Ovary (tissue), 7 donors: ENCODE measurements at regions not wholly inside any gene's neighbourhood (a gene's known extent, or its start where the extent isn't known, plus 50 kb on each side); places are given as distances from the start of the nearest gene placed in this dataset.

Experiments
- DNase-seq, 5 donors: peaks; one replicate each; pipeline ENCODE4 v3.0.0-alpha.2; 2019 to 2020
- H3K27ac ChIP-seq, 2 donors: fragments of 200-600 bp; one replicate each; pipeline versions ENCODE4 v1.5.1 to v1.8.0; 2019 to 2022
- H3K27me3 ChIP-seq: fragments of 200-600 bp; one replicate; pipeline ENCODE4 v1.8.0; 2022
- H3K36me3 ChIP-seq: fragments of 200-600 bp; sonication (generic); one replicate; pipeline ENCODE4 v1.5.1; 2019
- H3K4me1 ChIP-seq: one replicate; pipeline ENCODE4 v1.8.1; 2013; ENCODE audit warnings: mild to moderate bottlenecking, moderate library complexity; ENCODE audit not compliant: insufficient read depth
- H3K4me3 ChIP-seq: fragments of 200-600 bp; sonication (generic); one replicate; pipeline ENCODE4 v1.5.1; 2017
- H3K9me3 ChIP-seq, 2 donors: fragments of 200-600 bp in 1 of 2; sonication (generic) in 1 of 2; one replicate each; pipeline versions ENCODE4 v1.5.1 to v1.8.1; 2013 to 2019; ENCODE audit warnings: mild to moderate bottlenecking in 1 of 2, moderate library complexity in 1 of 2
- EP300 ChIP-seq: sonication (generic); formaldehyde crosslinking; IDR thresholded peaks from one replicate; pipeline ENCODE4 v1.6.1; 2017; ENCODE audit warnings: antibody characterized with exemption
- POLR2A ChIP-seq: fragments of 450-650 bp; IDR thresholded peaks from one replicate; pipeline ENCODE4 v1.6.1; 2017; ENCODE audit warnings: antibody characterized with exemption, mild to moderate bottlenecking, moderate library complexity
- WGBS, 3 donors: extraction: QIAGEN DNeasy Blood & Tissue Kit in 1 of 3; methylation state at CpG; one replicate each; pipeline versions ENCODE4 v1.1.5 to v1.1.7; 2013 to 2017; 5-methylcytosine and 5-hydroxymethylcytosine counted together
- intact Hi-C, 4 donors: fragments of 100-400 bp; cut with DNase I; formaldehyde crosslinking; loops; one replicate each; pipeline versions ENCODE4 v1.11.0 to v1.15.1; 2022 to 2023
- TF ChIP-seq, protein P1 (sequence below), 3 donors: fragments of 450-650 bp in 2 of 3; fragments of 200-600 bp in 1 of 3; IDR thresholded peaks; one replicate each; pipeline versions ENCODE4 v1.5.1 to v1.8.0; 2016 to 2022; ENCODE audit warnings: antibody characterized with exemption in 3 of 3, mild to moderate bottlenecking in 1 of 3
- donor health status: DM: no; HTN: no; CAD: no; lungs with moderate emphysema.
- donor health status: DM: no; HTN: no; CAD: no.
- donor health status: Bipolar disorder and iron deficiency.
- donor health status: DM: no; HTN: no; CAD: no.
- donor health status: DM: yes; HTN: yes; CAD: no.

DNA sequence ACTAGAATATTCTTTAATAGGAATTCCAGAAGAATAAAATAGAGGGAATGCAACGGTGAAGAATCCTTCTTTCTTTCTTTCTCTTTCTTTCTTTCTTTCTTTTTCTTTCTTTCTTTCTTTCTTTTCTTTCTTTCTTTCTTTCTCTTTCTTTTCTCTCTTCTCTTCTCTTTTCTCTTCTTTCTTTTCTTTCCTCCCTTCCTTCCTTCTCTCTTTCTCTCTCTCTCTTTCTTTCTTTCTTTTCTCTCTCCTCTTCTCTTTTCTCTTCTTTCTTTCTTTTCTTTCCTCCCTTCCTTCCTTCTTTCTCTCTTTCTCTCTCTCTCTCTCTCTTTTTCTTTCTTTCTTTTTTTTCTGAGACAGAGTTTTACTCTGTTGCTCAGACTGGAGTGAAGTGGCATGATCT, 160.8 kb upstream of the PRICKLE1 start:
- intact Hi-C loops = no loop called here
- DNase-seq = no peak
- H3K4me3 ChIP-seq = no peak overlapping the region

DNA sequence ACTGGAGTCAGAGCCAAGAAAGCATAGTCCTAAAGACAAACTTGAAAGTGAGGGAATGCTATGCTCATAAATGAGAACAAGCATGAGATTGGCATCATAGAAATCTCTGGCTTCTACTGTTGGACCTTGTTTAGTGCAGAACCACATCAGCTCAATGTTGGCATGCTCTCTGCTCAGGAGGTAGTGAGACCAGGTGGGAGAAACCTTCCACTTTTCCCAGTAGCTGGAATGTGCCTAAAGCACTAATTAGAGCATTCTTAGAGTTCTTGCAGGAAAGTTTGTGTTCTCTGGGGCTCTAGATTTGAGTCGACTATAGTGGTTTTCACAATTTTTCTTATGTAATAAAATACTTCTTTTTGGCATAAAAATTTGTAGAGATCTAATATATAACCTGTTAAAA, 159.7 kb upstream of the PRICKLE1 start:
- intact Hi-C loops = no loop called here
- DNase-seq = no peak
- WGBS, 3 donors = 79 to 89% (median 79%) methylated on average over 1 of the region's 1 CpG
- no peak overlapping the region for H3K27ac ChIP-seq
- TF ChIP-seq, protein P1, sequence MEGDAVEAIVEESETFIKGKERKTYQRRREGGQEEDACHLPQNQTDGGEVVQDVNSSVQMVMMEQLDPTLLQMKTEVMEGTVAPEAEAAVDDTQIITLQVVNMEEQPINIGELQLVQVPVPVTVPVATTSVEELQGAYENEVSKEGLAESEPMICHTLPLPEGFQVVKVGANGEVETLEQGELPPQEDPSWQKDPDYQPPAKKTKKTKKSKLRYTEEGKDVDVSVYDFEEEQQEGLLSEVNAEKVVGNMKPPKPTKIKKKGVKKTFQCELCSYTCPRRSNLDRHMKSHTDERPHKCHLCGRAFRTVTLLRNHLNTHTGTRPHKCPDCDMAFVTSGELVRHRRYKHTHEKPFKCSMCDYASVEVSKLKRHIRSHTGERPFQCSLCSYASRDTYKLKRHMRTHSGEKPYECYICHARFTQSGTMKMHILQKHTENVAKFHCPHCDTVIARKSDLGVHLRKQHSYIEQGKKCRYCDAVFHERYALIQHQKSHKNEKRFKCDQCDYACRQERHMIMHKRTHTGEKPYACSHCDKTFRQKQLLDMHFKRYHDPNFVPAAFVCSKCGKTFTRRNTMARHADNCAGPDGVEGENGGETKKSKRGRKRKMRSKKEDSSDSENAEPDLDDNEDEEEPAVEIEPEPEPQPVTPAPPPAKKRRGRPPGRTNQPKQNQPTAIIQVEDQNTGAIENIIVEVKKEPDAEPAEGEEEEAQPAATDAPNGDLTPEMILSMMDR (IDR thresholded peaks at IDR 0.05) = no peak
- no peak for TF ChIP-seq EP300
- no peak for TF ChIP-seq POLR2A
- H3K4me1 ChIP-seq = no peaks in the 10 kb centered on the region
- no peaks in the 10 kb centered on the region for H3K36me3 ChIP-seq
- no peaks in the 10 kb centered on the region for H3K9me3 ChIP-seq
- H3K4me3 ChIP-seq = no peak overlapping the region
- no peaks in the 10 kb centered on the region for H3K27me3 ChIP-seq

More for the DNA sequence above, 160.8 kb upstream of the PRICKLE1 start:
- Histone ChIP-seq H3K27me3 (no peaks in the 10 kb centered on the region), H3K9me3 (no peaks in the 10 kb centered on the region), H3K4me1 (no peaks in the 10 kb centered on the region), H3K27ac (no peak overlapping the region), H3K36me3 (no peaks in the 10 kb centered on the region)
- TF ChIP-seq, protein P1 (IDR thresholded peaks at IDR 0.05) = no peak
- WGBS, 3 donors = 92 to 94% (median 93%) methylated on average over 1 of the region's 1 CpG

DNA sequence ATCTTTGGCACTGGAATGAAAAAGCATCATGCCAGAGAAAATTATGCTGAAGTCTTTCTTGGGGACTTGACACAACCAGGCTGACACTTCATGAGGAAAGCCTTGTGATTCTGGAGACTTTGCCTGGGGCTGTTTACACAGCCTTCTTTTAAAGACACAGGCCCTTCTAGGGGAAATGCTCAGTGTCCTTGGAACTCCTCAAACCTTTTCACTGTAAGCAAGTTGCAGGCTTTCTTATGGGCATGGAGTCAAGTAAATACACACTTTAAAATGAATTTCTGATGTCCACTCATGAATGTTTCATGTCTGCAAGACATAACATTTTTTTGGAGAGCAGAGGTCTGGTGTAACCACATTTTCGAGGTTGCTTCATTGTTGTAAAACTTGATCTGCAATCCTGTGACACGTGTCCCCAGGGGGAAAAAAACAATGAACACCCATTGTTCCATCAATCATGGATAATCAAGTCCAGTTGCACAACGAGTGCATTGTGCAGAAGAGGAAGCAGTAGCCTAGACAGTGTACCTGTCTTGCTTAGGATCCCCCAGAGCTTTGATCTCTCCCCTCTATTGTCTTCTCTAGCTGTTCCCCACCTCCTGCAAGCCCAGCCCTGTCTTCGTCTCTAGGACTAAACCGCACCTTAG, 155.1 kb upstream of the PRICKLE1 start:
- intact Hi-C loops = no loop called here
- no peaks in the 10 kb centered on the region for H3K27me3 ChIP-seq
- no peak overlapping the region for H3K27ac ChIP-seq
- WGBS, 3 donors = 52 to 62% (median 61%) methylated on average over 5 of the region's 5 CpGs
- H3K4me3 ChIP-seq = no peak overlapping the region
- H3K36me3 ChIP-seq = no peaks in the 10 kb centered on the region
- H3K9me3 ChIP-seq = no peaks in the 10 kb centered on the region
- TF ChIP-seq POLR2A = no peak
- no peak for TF ChIP-seq EP300
- TF ChIP-seq, protein P1 (IDR thresholded peaks at IDR 0.05) = no peak
- no peak for DNase-seq
- no peaks in the 10 kb centered on the region for H3K4me1 ChIP-seq

DNA sequence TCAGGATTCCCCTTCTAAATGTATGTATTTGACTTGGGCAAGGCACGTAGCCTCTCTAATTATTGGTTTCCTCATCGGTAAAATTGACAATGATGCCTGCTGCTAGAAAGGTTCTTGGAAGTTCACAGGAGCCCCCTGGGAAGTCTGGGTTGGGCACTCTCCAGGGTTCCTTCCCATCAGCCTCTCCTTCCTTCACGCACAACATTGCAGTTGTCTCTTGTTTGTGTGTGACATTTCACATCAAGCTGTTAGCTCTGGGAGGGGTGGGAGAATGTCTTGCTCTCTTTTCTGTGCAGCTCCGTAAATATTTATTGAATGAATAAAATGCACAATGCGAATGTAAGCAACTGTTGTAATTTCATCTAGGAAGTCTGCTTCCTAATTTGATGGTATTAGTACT, 153.2 kb upstream of the PRICKLE1 start:
- intact Hi-C loops = no loop called here
- WGBS, 3 donors = 69 to 82% (median 69%) methylated on average over 5 of the region's 5 CpGs

More for the DNA sequence above, 153.2 kb upstream of the PRICKLE1 start:
- Histone ChIP-seq H3K27ac (no peak overlapping the region), H3K9me3 (no peaks in the 10 kb centered on the region), H3K4me1 (no peaks in the 10 kb centered on the region), H3K27me3 (no peaks in the 10 kb centered on the region), H3K36me3 (no peaks in the 10 kb centered on the region), H3K4me3 (no peak overlapping the region)
- DNase-seq = no peak
- TF ChIP-seq POLR2A (no peak), EP300 (no peak)
- TF ChIP-seq, protein P1 (IDR thresholded peaks at IDR 0.05) = no peak
